AG09309 (cell line): ENCODE measurements at regions not wholly inside any gene's neighbourhood (a gene's known extent, or its start where the extent isn't known, plus 50 kb on each side); places are given as distances from the start of the nearest gene placed in this dataset.

Experiments used
- DNase-seq: peaks from one replicate; pipeline ENCODE4 v3.0.0-alpha.2; 2010; ENCODE audit warnings: low read depth
- H3K4me3 ChIP-seq: 2 replicates; pipeline ENCODE4 v1.5.1; 2011; ENCODE audit warnings: mild to moderate bottlenecking, low read depth, low read length, moderate library complexity; ENCODE audit not compliant: control insufficient read depth
- CTCF ChIP-seq: IDR thresholded peaks from 2 replicates; pipeline ENCODE4 v1.5.1; 2011; ENCODE audit warnings: mild to moderate bottlenecking, low read depth, low read length, inconsistent platforms; ENCODE audit not compliant: insufficient read depth, control insufficient read depth; ENCODE audit errors: missing control alignments

- no peak overlapping the region for H3K4me3 ChIP-seq
- TF ChIP-seq CTCF, result no peak
- DNase-seq, result no peak
These were observed 810.3 kb downstream of the BRINP1 start for GRCh38 chr9:118558891-118559290.

- no peak for TF ChIP-seq CTCF
- H3K4me3 ChIP-seq, result no peak overlapping the region
- DNase-seq, result no peak
These were observed 808.2 kb downstream of the BRINP1 start for GRCh38 chr9:118561051-118561450.

DNA sequence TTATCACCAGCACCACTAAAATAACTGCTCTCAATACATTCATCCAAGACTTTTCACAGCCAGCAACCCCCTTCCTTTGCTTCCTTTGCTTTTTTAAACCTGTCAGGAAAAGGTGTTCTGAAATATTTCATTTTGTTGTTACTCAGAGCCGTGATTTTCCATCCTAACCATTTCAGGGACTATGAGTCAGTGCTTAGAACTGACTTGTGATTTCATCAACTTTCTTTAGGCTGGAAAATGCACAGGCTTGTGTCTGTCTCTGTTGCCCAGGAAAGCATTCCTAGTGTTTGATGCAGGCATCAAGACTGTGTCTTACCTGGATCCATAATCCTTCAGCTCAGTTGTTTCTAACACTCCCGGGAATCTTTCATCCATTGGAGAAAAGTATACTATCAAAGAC, 805.6 kb downstream of the BRINP1 start:
- no peak for TF ChIP-seq CTCF
- no peak overlapping the region for H3K4me3 ChIP-seq
- DNase-seq, result no peak

DNA sequence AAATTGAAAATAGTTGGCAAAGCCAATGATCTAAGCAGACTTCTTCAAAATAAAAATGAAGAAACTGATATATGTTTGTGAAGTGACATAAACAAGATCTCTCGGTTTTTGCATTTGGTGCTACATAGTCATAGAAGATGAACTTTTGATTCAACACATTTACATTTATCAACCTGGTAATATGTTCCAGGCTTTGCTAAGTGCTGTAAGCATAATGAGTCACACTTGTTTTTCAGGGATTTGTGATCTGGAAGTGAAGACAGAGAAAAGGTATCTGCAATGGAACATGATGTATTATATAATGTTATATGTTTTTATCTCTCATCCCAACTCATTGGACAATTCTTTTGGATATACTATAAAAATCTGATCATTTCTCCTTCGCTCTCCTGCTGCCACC, 801.4 kb downstream of the BRINP1 start:
- no peak overlapping the region for H3K4me3 ChIP-seq
- no peak for DNase-seq
- no peak for TF ChIP-seq CTCF

DNA sequence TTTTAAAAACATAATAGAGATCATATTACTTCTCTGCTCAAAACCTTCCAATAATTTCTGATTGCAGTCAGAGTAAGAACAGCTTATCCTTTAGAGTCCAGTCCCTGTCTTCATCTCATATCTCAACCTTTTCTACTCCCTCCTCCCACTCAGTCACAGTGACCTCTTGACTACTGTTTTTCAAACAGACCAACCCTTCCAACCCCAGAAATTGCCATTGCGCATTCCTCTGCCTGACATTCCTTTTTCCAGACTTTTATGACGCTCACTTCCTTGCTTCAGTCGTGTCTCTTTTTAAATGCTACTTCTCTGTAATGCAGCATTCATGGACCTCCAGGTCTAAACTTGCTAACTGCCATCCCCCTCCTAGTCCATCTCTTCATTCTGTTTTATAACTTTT, 800.5 kb downstream of the BRINP1 start:
- no peak overlapping the region for H3K4me3 ChIP-seq
- DNase-seq, result no peak
- TF ChIP-seq CTCF, result no peak

- no peak for DNase-seq
- no peak for TF ChIP-seq CTCF
- no peak overlapping the region for H3K4me3 ChIP-seq
These were observed 800.1 kb downstream of the BRINP1 start for GRCh38 chr9:118569148-118569547.

GRCh38 chr9:118570066-118570465, 799.2 kb downstream of the BRINP1 start:
- no peak for DNase-seq
- no peak for TF ChIP-seq CTCF

More at GRCh38 chr9:118570066-118570465, 799.2 kb downstream of the BRINP1 start:
- H3K4me3 ChIP-seq, result no peak overlapping the region
